ENCODE measurements at regions not wholly inside any gene's neighbourhood (a gene's known extent, or its start where the extent isn't known, plus 50 kb on each side); places are given as distances from the start of the nearest gene placed in this dataset.
"Not testable (repeated sequence)": the region's sequence is repeated elsewhere in the genome, so short reads cannot be mapped to it uniquely, and the experiment has no call there.

DNA sequence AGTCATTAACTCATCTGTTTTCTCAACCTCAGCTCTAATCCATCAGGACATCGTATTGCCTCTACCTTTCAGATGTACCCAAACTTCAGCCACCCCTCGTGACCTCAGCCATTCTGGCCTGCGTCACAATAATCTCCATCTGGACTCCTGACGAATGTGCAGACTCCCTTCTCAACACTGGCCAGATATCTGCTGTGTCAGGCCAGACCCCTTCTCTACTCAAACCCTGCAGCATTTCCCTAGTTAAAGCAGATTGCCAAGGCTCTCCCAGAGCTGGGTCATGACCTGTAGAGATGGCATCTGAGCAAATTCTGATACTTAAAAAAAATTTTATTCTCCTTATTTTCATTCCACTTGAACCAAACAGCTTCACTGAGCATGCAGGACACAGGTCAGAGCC, 69.5 kb upstream of the TMEM18 start:
- intact Hi-C loops (cut with micrococcal nuclease): no loop called here

GRCh38 chr2:744088-744487, 66.9 kb upstream of the TMEM18 start:
- intact Hi-C loops (cut with micrococcal nuclease): no loop called here
- Mint-ChIP-seq H3K4me3 (ENCODE audit: unreplicated experiment) (no peak overlapping the region), H3K27me3 (ENCODE audit: insufficient read depth, unreplicated experiment) (peaks cover 31% of the 10 kb centered on the region), H3K27ac (ENCODE audit: low read depth, unreplicated experiment) (no peak overlapping the region), H3K9me3 (ENCODE audit: unreplicated experiment) (peaks cover 20% of the 10 kb centered on the region), H3K4me1 (ENCODE audit: insufficient read depth, unreplicated experiment) (no peaks in the 10 kb centered on the region), H3K36me3 (ENCODE audit: insufficient read depth, unreplicated experiment) (peaks cover 5% of the 10 kb centered on the region)
- BruUV-seq (replicated peaks): no TSS peak
- TF ChIP-seq, protein P1, sequence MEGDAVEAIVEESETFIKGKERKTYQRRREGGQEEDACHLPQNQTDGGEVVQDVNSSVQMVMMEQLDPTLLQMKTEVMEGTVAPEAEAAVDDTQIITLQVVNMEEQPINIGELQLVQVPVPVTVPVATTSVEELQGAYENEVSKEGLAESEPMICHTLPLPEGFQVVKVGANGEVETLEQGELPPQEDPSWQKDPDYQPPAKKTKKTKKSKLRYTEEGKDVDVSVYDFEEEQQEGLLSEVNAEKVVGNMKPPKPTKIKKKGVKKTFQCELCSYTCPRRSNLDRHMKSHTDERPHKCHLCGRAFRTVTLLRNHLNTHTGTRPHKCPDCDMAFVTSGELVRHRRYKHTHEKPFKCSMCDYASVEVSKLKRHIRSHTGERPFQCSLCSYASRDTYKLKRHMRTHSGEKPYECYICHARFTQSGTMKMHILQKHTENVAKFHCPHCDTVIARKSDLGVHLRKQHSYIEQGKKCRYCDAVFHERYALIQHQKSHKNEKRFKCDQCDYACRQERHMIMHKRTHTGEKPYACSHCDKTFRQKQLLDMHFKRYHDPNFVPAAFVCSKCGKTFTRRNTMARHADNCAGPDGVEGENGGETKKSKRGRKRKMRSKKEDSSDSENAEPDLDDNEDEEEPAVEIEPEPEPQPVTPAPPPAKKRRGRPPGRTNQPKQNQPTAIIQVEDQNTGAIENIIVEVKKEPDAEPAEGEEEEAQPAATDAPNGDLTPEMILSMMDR (IDR thresholded peaks at IDR 0.05; ENCODE audit: unreplicated experiment): no peak
- CTCF ChIA-PET: no interaction called here
- no peak for DNase-seq (ENCODE audit: unreplicated experiment)
- POLR2A ChIA-PET: no interaction called here

More for the DNA sequence above, 69.5 kb upstream of the TMEM18 start:
- POLR2A ChIA-PET: no interaction called here
- TF ChIP-seq, protein P1 (IDR thresholded peaks at IDR 0.05; ENCODE audit: unreplicated experiment): no peak
- BruUV-seq (replicated peaks): no TSS peak
- Mint-ChIP-seq H3K36me3 (ENCODE audit: insufficient read depth, unreplicated experiment) (peaks cover 5% of the 10 kb centered on the region), H3K4me3 (ENCODE audit: unreplicated experiment) (no peak overlapping the region), H3K4me1 (ENCODE audit: insufficient read depth, unreplicated experiment) (no peaks in the 10 kb centered on the region), H3K27ac (ENCODE audit: low read depth, unreplicated experiment) (no peak overlapping the region), H3K27me3 (ENCODE audit: insufficient read depth, unreplicated experiment) (peaks cover 39% of the 10 kb centered on the region), H3K9me3 (ENCODE audit: unreplicated experiment) (peaks cover 20% of the 10 kb centered on the region)
- CTCF ChIA-PET: no interaction called here
- no peak for DNase-seq (ENCODE audit: unreplicated experiment)

DNA sequence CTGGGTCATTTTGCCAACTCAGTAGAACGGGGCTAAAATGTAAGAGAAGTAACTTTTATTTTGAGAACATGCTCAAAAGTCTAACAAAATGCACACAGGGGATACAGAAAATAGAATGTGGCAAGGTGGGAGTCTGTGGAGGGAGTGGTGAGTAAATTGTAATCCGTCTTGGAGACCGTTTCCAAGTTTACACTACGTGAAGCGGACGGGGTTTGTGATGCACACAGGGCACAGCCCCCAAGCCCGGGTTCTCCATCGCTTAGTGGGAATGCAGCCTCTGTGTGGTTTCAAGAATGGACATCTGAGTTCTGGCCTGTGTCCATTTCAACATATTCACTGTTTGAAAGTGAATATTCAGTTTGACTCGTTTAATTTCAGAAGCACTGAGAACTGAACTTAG, 65.0 kb upstream of the TMEM18 start:
- POLR2A ChIA-PET: no interaction called here
- Mint-ChIP-seq H3K9me3 (ENCODE audit: unreplicated experiment) (peaks cover 20% of the 10 kb centered on the region), H3K27me3 (ENCODE audit: insufficient read depth, unreplicated experiment) (peaks cover 31% of the 10 kb centered on the region), H3K4me3 (ENCODE audit: unreplicated experiment) (no peak overlapping the region), H3K36me3 (ENCODE audit: insufficient read depth, unreplicated experiment) (peaks cover 5% of the 10 kb centered on the region), H3K4me1 (ENCODE audit: insufficient read depth, unreplicated experiment) (no peaks in the 10 kb centered on the region), H3K27ac (ENCODE audit: low read depth, unreplicated experiment) (no peak overlapping the region)
- TF ChIP-seq, protein P1 (IDR thresholded peaks at IDR 0.05; ENCODE audit: unreplicated experiment): no peak
- intact Hi-C loops (cut with micrococcal nuclease): no loop called here
- CTCF ChIA-PET: no interaction called here
- DNase-seq (ENCODE audit: unreplicated experiment): no peak
- no TSS peak for BruUV-seq (replicated peaks)

DNA sequence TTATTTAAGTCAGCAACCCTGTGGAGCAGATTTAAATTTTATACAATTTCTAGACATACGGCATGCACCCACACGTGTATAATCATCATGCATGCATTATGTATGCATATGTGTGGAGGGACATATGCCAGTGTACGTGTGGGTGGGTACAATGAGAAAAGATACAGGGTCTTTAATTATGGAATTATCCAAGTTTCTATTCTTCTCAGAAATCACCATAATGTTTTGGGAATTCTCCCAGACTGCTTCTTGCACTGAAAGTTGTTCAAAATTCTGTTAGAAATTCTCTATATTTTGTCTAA, 63.9 kb upstream of the TMEM18 start:
- Mint-ChIP-seq H3K4me3 (ENCODE audit: unreplicated experiment) (peak overlapping the region; percentile 79), H3K27ac (ENCODE audit: low read depth, unreplicated experiment) (no peak overlapping the region), H3K9me3 (ENCODE audit: unreplicated experiment) (peaks cover 15% of the 10 kb centered on the region), H3K36me3 (ENCODE audit: insufficient read depth, unreplicated experiment) (peaks cover 5% of the 10 kb centered on the region), H3K4me1 (ENCODE audit: insufficient read depth, unreplicated experiment) (no peaks in the 10 kb centered on the region), H3K27me3 (ENCODE audit: insufficient read depth, unreplicated experiment) (peaks cover 21% of the 10 kb centered on the region)
- intact Hi-C loops (cut with micrococcal nuclease): no loop called here
- no TSS peak for BruUV-seq (replicated peaks)
- DNase-seq (ENCODE audit: unreplicated experiment): no peak
- TF ChIP-seq, protein P1 (IDR thresholded peaks at IDR 0.05; ENCODE audit: unreplicated experiment): no peak
- POLR2A ChIA-PET: interaction anchor here (0.7 kb wide), 1 partner anchor 11 kb away, joined by 3 read pairs; no protein-coding TSS in a partner anchor
- CTCF ChIA-PET: interaction anchor here (1.2 to 1.9 kb wide), 2 partner anchors 26 to 115 kb away, joined by 3 to 11 read pairs; no protein-coding TSS in a partner anchor

- ChIA-PET POLR2A (interaction anchor here (0.7 to 1.1 kb wide), 4 partner anchors 10 to 521 kb away, joined by 3 to 7 read pairs (median 4); partner anchors contain the start of gene TMEM18), CTCF (interaction anchor here (0.6 to 1.9 kb wide), 7 partner anchors 25 to 1047 kb away, joined by 3 to 11 read pairs (median 3); no protein-coding TSS in a partner anchor)
- H3K36me3 Mint-ChIP-seq (ENCODE audit: insufficient read depth, unreplicated experiment); BruUV-seq (replicated peaks); H3K4me1 Mint-ChIP-seq (ENCODE audit: insufficient read depth, unreplicated experiment); intact Hi-C loops (cut with micrococcal nuclease); H3K27ac Mint-ChIP-seq (ENCODE audit: low read depth, unreplicated experiment): not testable (repeated sequence)
- peaks cover 11% of the 10 kb centered on the region for H3K9me3 Mint-ChIP-seq (ENCODE audit: unreplicated experiment)
- DNase-seq (ENCODE audit: unreplicated experiment): peak; percentile 96
- H3K27me3 Mint-ChIP-seq (ENCODE audit: insufficient read depth, unreplicated experiment): peaks cover 15% of the 10 kb centered on the region
- H3K4me3 Mint-ChIP-seq (ENCODE audit: unreplicated experiment): peak overlapping the region; percentile 79
These were observed 63.4 kb upstream of the TMEM18 start for GRCh38 chr2:740322-741194.

GRCh38 chr2:739864-740321, 62.7 kb upstream of the TMEM18 start:
- POLR2A ChIA-PET: interaction anchor here (1.1 kb wide), 2 partner anchors 20 to 62 kb away, joined by 4 to 7 read pairs; partner anchors contain the start of gene TMEM18
- H3K27me3 Mint-ChIP-seq (ENCODE audit: insufficient read depth, unreplicated experiment); H3K9me3 Mint-ChIP-seq (ENCODE audit: unreplicated experiment); H3K27ac Mint-ChIP-seq (ENCODE audit: low read depth, unreplicated experiment); intact Hi-C loops (cut with micrococcal nuclease); H3K36me3 Mint-ChIP-seq (ENCODE audit: insufficient read depth, unreplicated experiment); H3K4me1 Mint-ChIP-seq (ENCODE audit: insufficient read depth, unreplicated experiment); BruUV-seq (replicated peaks): not testable (repeated sequence)
- peak; percentile 79 for DNase-seq (ENCODE audit: unreplicated experiment)
- CTCF ChIA-PET: interaction anchor here (0.6 to 1.9 kb wide), 7 partner anchors 9 to 1048 kb away, joined by 3 to 11 read pairs (median 3); no protein-coding TSS in a partner anchor
- peak overlapping the region; percentile 79 for H3K4me3 Mint-ChIP-seq (ENCODE audit: unreplicated experiment)

Measured in MCF 10A (cell line).